Right lobe of liver (tissue), 6 donors: ENCODE measurements at regions not wholly inside any gene's neighbourhood (a gene's known extent, or its start where the extent isn't known, plus 50 kb on each side); places are given as distances from the start of the nearest gene placed in this dataset.
"Not testable (repeated sequence)": the region's sequence is repeated elsewhere in the genome, so short reads cannot be mapped to it uniquely, and the experiment has no call there.

Experiments used
- ATAC-seq, 4 donors: fragments of 200-7000 bp; cut with Tn5 transposase; one replicate each; pipeline ENCODE4 v1.9.1; 2020; ENCODE audit warnings: mild to moderate bottlenecking in 4 of 4, moderate library complexity in 4 of 4
- DNase-seq, 3 donors: peaks; one replicate each; pipeline ENCODE4 v3.0.0-alpha.2; 2020
- H3K27ac ChIP-seq, 3 donors: fragments of 200-600 bp; one replicate each; pipeline ENCODE4 v1.8.0; 2022
- H3K27me3 ChIP-seq, 2 donors: fragments of 200-600 bp; one replicate each; pipeline ENCODE4 v1.8.0; 2022
- H3K36me3 ChIP-seq, 4 donors: fragments of 200-600 bp; sonication (generic) in 1 of 4; one replicate each; pipeline versions ENCODE4 v1.5.1 to v1.8.0; 2017 to 2022; ENCODE audit warnings: control low read depth in 1 of 4
- H3K4me1 ChIP-seq, 4 donors: fragments of 200-600 bp; sonication (generic) in 1 of 4; one replicate each; pipeline versions ENCODE4 v1.5.1 to v1.8.0; 2017 to 2022; ENCODE audit warnings: control low read depth in 1 of 4
- H3K4me3 ChIP-seq, 3 donors: fragments of 200-600 bp; one replicate each; pipeline ENCODE4 v1.8.0; 2022
- H3K9me3 ChIP-seq, 4 donors: fragments of 200-600 bp; sonication (generic) in 1 of 4; one replicate each; pipeline versions ENCODE4 v1.5.1 to v1.8.0; 2017 to 2022; ENCODE audit warnings: control low read depth in 1 of 4
- CTCF ChIP-seq, 4 donors: fragments of 200-600 bp in 3 of 4; fragments of 450-650 bp in 1 of 4; IDR thresholded peaks; one replicate each; pipeline versions ENCODE4 v1.5.1 to v1.8.0; 2016 to 2022; ENCODE audit warnings: antibody characterized with exemption in 4 of 4, mild to moderate bottlenecking in 2 of 4
- POLR2A ChIP-seq: fragments of 450-650 bp; IDR thresholded peaks from one replicate; pipeline ENCODE4 v1.6.1; 2017; ENCODE audit warnings: antibody characterized with exemption, mild to moderate bottlenecking
- WGBS: methylation state at CpG from one replicate; pipeline ENCODE4 v1.1.6; 2018; ENCODE audit warnings: low coverage, low lambda C conversion rate; ENCODE audit not compliant: insufficient coverage; ENCODE audit errors: missing lambda C conversion rate; 5-methylcytosine and 5-hydroxymethylcytosine counted together
- intact Hi-C, 2 donors: fragments of 100-400 bp; cut with DNase I; formaldehyde crosslinking; loops; one replicate each; pipeline versions ENCODE4 v1.11.2 to v1.14.1; 2022
- donor health status: DM: no; HTN: yes; CAD: no.
- donor health status: DM: no; HTN: no; CAD: no.
- donor health status: DM: no; HTN: no; CAD: no.
- donor health status: DM: no; HTN: yes; CAD: no.
- donor health status: DM: no; HTN: yes; CAD: no.

- DNase-seq: no peak
- Histone ChIP-seq H3K36me3 (no peaks in the 10 kb centered on the region), H3K27me3 (no peaks in the 10 kb centered on the region), H3K4me3 (no peak overlapping the region), H3K4me1 (peaks cover 0 to 14% (median 3%) of the 10 kb centered on the region in 4 donors), H3K27ac (no peak overlapping the region), H3K9me3 (no peaks in the 10 kb centered on the region)
- no peak for ATAC-seq
- WGBS: 100% methylated on average over 1 of the region's 1 CpG
- intact Hi-C loops: no loop called here
- TF ChIP-seq POLR2A: no peak
- no peak for TF ChIP-seq CTCF (IDR thresholded peaks at IDR 0.05)
Measured at GRCh38 chr6:138667408-138667807, 106.2 kb upstream of the CCDC28A start.

GRCh38 chr6:138671351-138671750 is 102.2 kb upstream of the CCDC28A start:
- H3K36me3 ChIP-seq: no peaks in the 10 kb centered on the region
- no peak overlapping the region for H3K4me3 ChIP-seq
- DNase-seq: no peak
- 80% methylated on average over 4 of the region's 4 CpGs for WGBS
- peaks cover 0 to 6% (median 0%) of the 10 kb centered on the region in 4 donors for H3K4me1 ChIP-seq
- no peaks in the 10 kb centered on the region for H3K27me3 ChIP-seq
- H3K9me3 ChIP-seq: no peaks in the 10 kb centered on the region
- intact Hi-C loops: no loop called here
- H3K27ac ChIP-seq: no peak overlapping the region
- TF ChIP-seq CTCF (IDR thresholded peaks at IDR 0.05) (no peak), POLR2A (no peak)
- ATAC-seq: no peak

- ATAC-seq (peak in 3 of 4 donors; percentile 38 to 64 (median 54)), DNase-seq (no peak)
- TF ChIP-seq CTCF (IDR thresholded peaks at IDR 0.05): no peak
- Histone ChIP-seq H3K9me3 (no peaks in the 10 kb centered on the region), H3K27ac (peak overlapping the region in 2 of 3 donors; percentile 30 to 34), H3K4me1 (peaks cover 0 to 6% (median 0%) of the 10 kb centered on the region in 4 donors), H3K27me3 (no peaks in the 10 kb centered on the region), H3K4me3 (no peak overlapping the region), H3K36me3 (no peaks in the 10 kb centered on the region)
- 16% methylated on average over 2 of the region's 2 CpGs for WGBS
- intact Hi-C loops: no loop called here
Measured at GRCh38 chr6:138673346-138674014, 100.1 kb upstream of the CCDC28A start.

GRCh38 chr6:138674444-138674843 is 99.1 kb upstream of the CCDC28A start:
- H3K36me3 ChIP-seq: not testable (repeated sequence)
- 81% methylated on average over 4 of the region's 4 CpGs for WGBS

GRCh38 chr6:138677538-138677937 is 96.0 kb upstream of the CCDC28A start:
- H3K36me3 ChIP-seq: no peaks in the 10 kb centered on the region
- no peak for TF ChIP-seq CTCF (IDR thresholded peaks at IDR 0.05)
- no peak for TF ChIP-seq POLR2A
- H3K9me3 ChIP-seq: no peaks in the 10 kb centered on the region
- H3K27me3 ChIP-seq: no peaks in the 10 kb centered on the region
- no peak for ATAC-seq
- H3K4me1 ChIP-seq: peaks cover 0 to 4% (median 0%) of the 10 kb centered on the region in 4 donors
- WGBS: 100% methylated on average over 1 of the region's 6 CpGs
- intact Hi-C loops: no loop called here
- no peak overlapping the region for H3K4me3 ChIP-seq
- DNase-seq: no peak
- no peak overlapping the region for H3K27ac ChIP-seq

More at GRCh38 chr6:138674444-138674843, 99.1 kb upstream of the CCDC28A start:
- H3K4me3 ChIP-seq, H3K27me3 ChIP-seq, H3K4me1 ChIP-seq, H3K9me3 ChIP-seq, DNase-seq, intact Hi-C loops, H3K27ac ChIP-seq, ATAC-seq: not testable (repeated sequence)
